Activated T-cell treated with anti-CD3 and anti-CD28 coated beads, Interleukin-2, amount 50 U/mL, for 72 hours (primary cell): ENCODE measurements at regions not wholly inside any gene's neighbourhood (a gene's known extent, or its start where the extent isn't known, plus 50 kb on each side); places are given as distances from the start of the nearest gene placed in this dataset.

ENCODE experiments used
- ATAC-seq, 2 donors: fragments of 150-1000 bp; cut with Tn5 transposase; replicated peaks in 1 of 2; 2 replicates each; pipeline ENCODE4 v1.10.0; 2021; ENCODE audit warnings: moderate library complexity in 2 of 2, mild to moderate bottlenecking in 1 of 2
- DNase-seq, 2 donors: peaks; one replicate each; pipeline ENCODE4 v3.0.0; 2021 to 2022; ENCODE audit warnings: mixed read lengths in 1 of 2
- H3K27ac Mint-ChIP-seq: one replicate; pipeline ENCODE4 v1.8.0; 2022; ENCODE audit warnings: mild to moderate bottlenecking, moderate library complexity, mixed read lengths
- H3K27me3 Mint-ChIP-seq: one replicate; pipeline ENCODE4 v1.8.0; 2022; ENCODE audit warnings: low read depth, mixed read lengths
- H3K36me3 Mint-ChIP-seq, 2 donors: one replicate each; pipeline ENCODE4 v1.8.0; 2022; ENCODE audit warnings: mixed read lengths in 2 of 2, mild to moderate bottlenecking in 1 of 2; ENCODE audit not compliant: insufficient read depth in 2 of 2
- H3K4me1 Mint-ChIP-seq: one replicate; pipeline ENCODE4 v1.8.0; 2022; ENCODE audit warnings: low read depth, mixed read lengths
- H3K4me3 Mint-ChIP-seq, 2 donors: one replicate each; pipeline ENCODE4 v1.8.0; 2022; ENCODE audit warnings: mild to moderate bottlenecking in 2 of 2, mixed read lengths in 2 of 2, moderate library complexity in 2 of 2
- H3K9me3 Mint-ChIP-seq, 2 donors: one replicate each; pipeline ENCODE4 v1.8.0; 2022; ENCODE audit warnings: mixed read lengths in 2 of 2

- no peaks in the 10 kb centered on the region for H3K4me1 Mint-ChIP-seq
- no peak for ATAC-seq
- no peaks in the 10 kb centered on the region for H3K36me3 Mint-ChIP-seq
- H3K27ac Mint-ChIP-seq = no peak overlapping the region
- no peak overlapping the region for H3K4me3 Mint-ChIP-seq
- no peak for DNase-seq
- H3K27me3 Mint-ChIP-seq = no peaks in the 10 kb centered on the region
- H3K9me3 Mint-ChIP-seq = peaks cover 0 to 2% of the 10 kb centered on the region in 2 donors
Measured at GRCh38 chr18:24934258-24934932, 417.6 kb downstream of the ZNF521 start.

GRCh38 chr18:24935008-24935407 is 417.0 kb downstream of the ZNF521 start:
- H3K27me3 Mint-ChIP-seq = no peaks in the 10 kb centered on the region
- no peaks in the 10 kb centered on the region for H3K36me3 Mint-ChIP-seq
- H3K27ac Mint-ChIP-seq = no peak overlapping the region
- H3K9me3 Mint-ChIP-seq = peaks cover 0 to 2% of the 10 kb centered on the region in 2 donors
- ATAC-seq (no peak), DNase-seq (no peak)
- H3K4me1 Mint-ChIP-seq = no peaks in the 10 kb centered on the region
- no peak overlapping the region for H3K4me3 Mint-ChIP-seq

DNA sequence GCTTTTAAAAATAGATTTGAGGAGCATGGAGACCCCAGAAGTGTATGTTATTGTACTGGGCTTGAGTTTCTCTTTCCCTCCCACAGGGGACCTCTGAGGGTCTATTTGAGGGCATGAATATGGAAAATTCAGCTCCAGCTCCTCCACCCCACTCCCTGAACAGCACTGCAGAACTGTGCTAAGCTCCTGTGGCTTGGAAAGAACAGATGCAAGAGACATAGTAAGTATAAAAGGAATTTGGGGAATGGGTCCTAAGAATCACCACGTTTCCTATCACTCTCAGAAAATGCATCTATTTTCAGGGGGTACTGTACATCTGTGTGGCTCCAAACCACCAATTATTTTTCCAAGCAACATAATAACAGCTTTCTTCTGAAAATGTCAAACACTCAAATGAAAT is 416.1 kb downstream of the ZNF521 start:
- ATAC-seq = no peak
- Mint-ChIP-seq H3K27ac (no peak overlapping the region), H3K9me3 (no peaks in the 10 kb centered on the region), H3K27me3 (no peaks in the 10 kb centered on the region), H3K4me1 (no peaks in the 10 kb centered on the region), H3K36me3 (no peaks in the 10 kb centered on the region), H3K4me3 (no peak overlapping the region)
- no peak for DNase-seq

GRCh38 chr18:24936691-24937090 is 415.3 kb downstream of the ZNF521 start:
- Mint-ChIP-seq H3K4me3 (no peak overlapping the region), H3K27me3 (no peaks in the 10 kb centered on the region), H3K36me3 (no peaks in the 10 kb centered on the region), H3K4me1 (no peaks in the 10 kb centered on the region), H3K9me3 (no peaks in the 10 kb centered on the region), H3K27ac (no peak overlapping the region)
- ATAC-seq (no peak), DNase-seq (no peak)

GRCh38 chr18:24937639-24938275 is 414.2 kb downstream of the ZNF521 start:
- H3K27ac Mint-ChIP-seq = no peak overlapping the region
- no peaks in the 10 kb centered on the region for H3K9me3 Mint-ChIP-seq
- no peaks in the 10 kb centered on the region for H3K4me1 Mint-ChIP-seq
- H3K27me3 Mint-ChIP-seq = no peaks in the 10 kb centered on the region
- H3K4me3 Mint-ChIP-seq = no peak overlapping the region
- H3K36me3 Mint-ChIP-seq = no peaks in the 10 kb centered on the region
- DNase-seq = no peak
- no peak for ATAC-seq

- no peak for ATAC-seq
- Mint-ChIP-seq H3K27ac (no peak overlapping the region), H3K4me3 (no peak overlapping the region), H3K27me3 (no peaks in the 10 kb centered on the region), H3K9me3 (no peaks in the 10 kb centered on the region), H3K36me3 (no peaks in the 10 kb centered on the region), H3K4me1 (no peaks in the 10 kb centered on the region)
- DNase-seq = no peak
Measured at GRCh38 chr18:24940416-24940815, 411.6 kb downstream of the ZNF521 start.

DNA sequence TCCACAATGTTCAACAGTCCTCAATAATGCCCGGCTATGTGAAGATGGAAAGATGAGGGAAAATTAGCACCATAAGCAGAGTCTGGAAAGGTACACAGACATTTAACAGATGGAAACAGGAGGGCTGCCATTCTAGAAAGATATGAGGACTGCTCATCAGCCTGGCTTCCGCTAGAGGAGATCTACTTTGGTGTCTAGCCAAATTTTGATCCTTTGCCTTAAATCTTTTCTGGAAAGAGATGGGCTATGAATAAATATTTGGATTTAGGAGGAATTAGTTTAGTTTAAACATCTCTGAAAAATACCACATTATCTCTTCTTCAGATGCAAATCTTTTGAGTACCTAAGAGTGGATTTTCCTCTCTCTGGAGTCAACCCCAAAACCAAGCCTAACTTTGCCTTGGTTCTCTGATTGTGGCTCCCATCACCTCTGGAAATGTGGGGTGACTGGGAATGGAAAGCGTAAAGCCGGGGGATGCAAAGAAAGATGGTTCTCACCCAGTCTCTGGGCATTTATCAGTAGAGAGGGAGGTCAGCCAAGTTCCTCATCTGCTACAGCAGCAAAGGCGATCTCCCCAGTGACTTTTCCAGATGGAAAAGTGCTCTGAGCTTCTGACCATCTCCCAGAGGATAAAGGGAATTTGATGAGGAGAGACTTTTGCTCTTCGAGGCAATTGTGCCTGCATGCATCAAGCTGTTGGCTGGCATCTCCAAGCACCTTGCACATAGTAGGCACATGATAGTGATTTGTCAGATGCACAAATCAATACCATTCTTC is 410.6 kb downstream of the ZNF521 start:
- Mint-ChIP-seq H3K9me3 (no peaks in the 10 kb centered on the region), H3K36me3 (no peaks in the 10 kb centered on the region), H3K4me1 (no peaks in the 10 kb centered on the region), H3K4me3 (no peak overlapping the region), H3K27ac (no peak overlapping the region), H3K27me3 (no peaks in the 10 kb centered on the region)
- no peak for ATAC-seq
- no peak for DNase-seq

DNA sequence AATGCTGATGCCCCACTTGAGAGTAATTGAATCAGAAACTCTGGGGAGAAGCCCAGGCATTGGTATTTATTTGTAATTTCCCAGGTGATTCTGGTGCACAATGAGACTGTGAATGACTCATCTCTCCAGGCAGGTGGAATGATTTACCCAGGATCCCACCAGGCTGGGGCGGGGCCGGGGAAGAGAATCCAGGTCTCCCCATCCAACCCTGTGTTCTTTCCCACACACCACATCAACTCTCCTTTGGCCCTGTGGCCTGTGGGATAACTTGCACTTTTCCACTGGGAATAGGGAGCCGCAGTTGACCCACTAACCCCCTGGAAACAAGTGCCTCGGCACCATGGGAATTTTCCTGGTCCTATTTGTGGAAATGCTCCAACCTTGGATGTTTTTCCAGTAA is 409.8 kb downstream of the ZNF521 start:
- H3K36me3 Mint-ChIP-seq = no peaks in the 10 kb centered on the region
- DNase-seq (no peak), ATAC-seq (no peak)
- H3K27me3 Mint-ChIP-seq = no peaks in the 10 kb centered on the region
- H3K27ac Mint-ChIP-seq = no peak overlapping the region
- H3K4me3 Mint-ChIP-seq = no peak overlapping the region
- H3K4me1 Mint-ChIP-seq = no peaks in the 10 kb centered on the region
- H3K9me3 Mint-ChIP-seq = no peaks in the 10 kb centered on the region

GRCh38 chr18:24947521-24948305 is 404.3 kb downstream of the ZNF521 start:
- DNase-seq (no peak), ATAC-seq (no peak)
- H3K4me3 Mint-ChIP-seq = no peak overlapping the region
- no peaks in the 10 kb centered on the region for H3K9me3 Mint-ChIP-seq
- no peak overlapping the region for H3K27ac Mint-ChIP-seq
- no peaks in the 10 kb centered on the region for H3K4me1 Mint-ChIP-seq
- no peaks in the 10 kb centered on the region for H3K27me3 Mint-ChIP-seq
- no peaks in the 10 kb centered on the region for H3K36me3 Mint-ChIP-seq

- no peak for ATAC-seq
- Mint-ChIP-seq H3K27me3 (no peaks in the 10 kb centered on the region), H3K4me1 (no peaks in the 10 kb centered on the region), H3K9me3 (no peaks in the 10 kb centered on the region), H3K36me3 (no peaks in the 10 kb centered on the region), H3K4me3 (no peak overlapping the region), H3K27ac (no peak overlapping the region)
- DNase-seq = no peak
Measured at GRCh38 chr18:24949908-24950307, 402.1 kb downstream of the ZNF521 start.

GRCh38 chr18:24954341-24954740 is 397.6 kb downstream of the ZNF521 start:
- Mint-ChIP-seq H3K4me3 (no peak overlapping the region), H3K9me3 (peaks cover 0 to 1% of the 10 kb centered on the region in 2 donors)
- no peak for ATAC-seq

DNA sequence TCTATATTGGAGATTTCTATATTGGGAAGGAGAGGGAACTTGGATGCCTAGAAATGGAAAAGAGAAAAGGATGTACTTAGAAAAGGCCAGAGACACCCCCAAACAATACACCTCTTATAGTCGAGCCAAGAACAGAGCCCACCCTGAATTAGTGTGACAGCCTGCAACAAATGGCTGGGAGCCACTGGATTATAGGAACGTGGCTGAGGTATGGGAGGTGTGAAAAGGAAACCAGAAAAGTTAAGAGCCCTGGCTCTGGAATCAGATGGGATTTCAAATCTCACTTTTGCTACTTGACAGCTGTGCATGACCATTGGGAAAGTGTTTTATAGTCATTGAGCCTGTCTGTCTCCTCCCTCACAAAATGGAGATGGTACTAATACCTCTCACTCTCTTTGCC is 394.0 kb downstream of the ZNF521 start:
- Mint-ChIP-seq H3K27me3 (no peaks in the 10 kb centered on the region), H3K4me3 (no peak overlapping the region), H3K9me3 (peaks cover 0 to 1% of the 10 kb centered on the region in 2 donors), H3K27ac (no peak overlapping the region), H3K36me3 (no peaks in the 10 kb centered on the region), H3K4me1 (no peaks in the 10 kb centered on the region)
- ATAC-seq = no peak
- DNase-seq = no peak

More at GRCh38 chr18:24954341-24954740, 397.6 kb downstream of the ZNF521 start:
- DNase-seq = no peak
- Mint-ChIP-seq H3K36me3 (no peaks in the 10 kb centered on the region), H3K27ac (no peak overlapping the region), H3K4me1 (no peaks in the 10 kb centered on the region), H3K27me3 (no peaks in the 10 kb centered on the region)

- H3K4me1 Mint-ChIP-seq = no peaks in the 10 kb centered on the region
- ATAC-seq (no peak), DNase-seq (no peak)
- H3K27me3 Mint-ChIP-seq = no peaks in the 10 kb centered on the region
- H3K36me3 Mint-ChIP-seq = no peaks in the 10 kb centered on the region
- no peak overlapping the region for H3K27ac Mint-ChIP-seq
- peaks cover 0 to 1% of the 10 kb centered on the region in 2 donors for H3K9me3 Mint-ChIP-seq
- H3K4me3 Mint-ChIP-seq = no peak overlapping the region
Measured at GRCh38 chr18:24959051-24959476, 392.9 kb downstream of the ZNF521 start.
